Loucy (cell line): ENCODE measurements at regions not wholly inside any gene's neighbourhood (a gene's known extent, or its start where the extent isn't known, plus 50 kb on each side); places are given as distances from the start of the nearest gene placed in this dataset.

Experiments
- H2AFZ ChIP-seq: fragments of 200-600 bp; sonication (generic); 2 replicates; pipeline ENCODE4 v1.6.0; 2016; ENCODE audit warnings: antibody characterized with exemption, mild to moderate bottlenecking, low read length, moderate library complexity
- H3F3A ChIP-seq: fragments of 200-600 bp; 2 replicates; pipeline ENCODE4 v1.6.0; 2016; ENCODE audit warnings: antibody characterized with exemption, low read depth, mild to moderate bottlenecking
- H3K27me3 ChIP-seq: fragments of 200-600 bp; sonication (generic); 2 replicates; pipeline ENCODE4 v1.6.1; 2014; ENCODE audit warnings: low read length, mild to moderate bottlenecking; ENCODE audit not compliant: insufficient read depth, poor library complexity, severe bottlenecking
- H3K36me3 ChIP-seq: fragments of 200-600 bp; sonication (generic); 2 replicates; pipeline ENCODE4 v1.6.1; 2016; ENCODE audit warnings: low read length; ENCODE audit not compliant: insufficient read depth
- H3K4me1 ChIP-seq: fragments of 200-600 bp; sonication (generic); 2 replicates; pipeline ENCODE4 v1.5.1; 2014; ENCODE audit warnings: low read length, mild to moderate bottlenecking; ENCODE audit not compliant: insufficient read depth, poor library complexity, severe bottlenecking
- H3K4me2 ChIP-seq: fragments of 200-600 bp; sonication (generic); 2 replicates; pipeline ENCODE4 v1.6.0; 2014; ENCODE audit warnings: antibody characterized with exemption, low read length, low read depth, mild to moderate bottlenecking; ENCODE audit not compliant: poor library complexity, severe bottlenecking
- H3K4me3 ChIP-seq: fragments of 200-600 bp; sonication (generic); 2 replicates; pipeline ENCODE4 v1.5.1; 2014; ENCODE audit warnings: low read length, mild to moderate bottlenecking, mixed read lengths; ENCODE audit not compliant: poor library complexity, severe bottlenecking
- H3K79me2 ChIP-seq: fragments of 200-600 bp; sonication (generic); 2 replicates; pipeline ENCODE4 v1.6.1; 2014; ENCODE audit warnings: low read length; ENCODE audit not compliant: insufficient read depth
- H3K9ac ChIP-seq: fragments of 200-600 bp; sonication (generic); 2 replicates; pipeline ENCODE4 v1.6.0; 2014; ENCODE audit warnings: mild to moderate bottlenecking, low read depth, low read length, moderate library complexity; ENCODE audit not compliant: poor library complexity, severe bottlenecking
- H3K9me2 ChIP-seq: fragments of 200-600 bp; sonication (generic); replicated peaks from 2 replicates; pipeline ENCODE4 v1.6.1; 2016; ENCODE audit warnings: low read depth, low read length, mixed read lengths
- H3K9me3 ChIP-seq: fragments of 200-600 bp; sonication (generic); 2 replicates; pipeline ENCODE4 v1.6.1; 2014; ENCODE audit warnings: mild to moderate bottlenecking, antibody characterized with exemption, low read length, low read depth; ENCODE audit not compliant: insufficient read depth
- H4K20me1 ChIP-seq: fragments of 200-600 bp; sonication (generic); 2 replicates; pipeline ENCODE4 v1.6.0; 2014; ENCODE audit warnings: antibody characterized with exemption, low read length, mild to moderate bottlenecking; ENCODE audit not compliant: insufficient read depth, poor library complexity, severe bottlenecking
- EZH2phosphoT487 ChIP-seq: fragments of 200-600 bp; IDR thresholded peaks from 2 replicates; pipeline ENCODE4 v1.6.1; 2018; ENCODE audit warnings: antibody characterized with exemption, mild to moderate bottlenecking, moderate library complexity, borderline replicate concordance
- TF ChIP-seq, protein P1 (sequence below): fragments of 200-600 bp; sonication (generic); conservative IDR thresholded peaks from 2 replicates; pipeline ENCODE4 v1.5.1; 2014; ENCODE audit warnings: mild to moderate bottlenecking, antibody characterized with exemption, low read length

DNA sequence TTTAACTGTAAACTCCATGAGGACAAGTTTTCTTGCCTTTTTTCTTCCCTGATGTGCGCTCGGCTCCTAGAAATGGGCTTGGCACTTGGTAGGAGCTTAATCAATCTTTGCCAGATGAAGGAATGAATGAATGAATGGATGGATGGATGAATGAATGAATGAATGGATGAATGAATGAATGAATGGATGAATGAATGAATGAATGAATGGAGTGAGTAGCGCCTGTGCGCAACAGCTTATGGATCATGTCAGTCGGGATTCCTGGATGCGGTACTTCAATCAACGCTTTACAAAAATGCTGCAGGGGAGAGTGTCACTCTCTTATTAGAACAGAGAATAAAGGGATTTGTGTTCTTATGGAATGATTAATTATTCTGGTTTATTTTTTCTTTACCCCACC, 267.3 kb downstream of the TFAP2C start:
- H4K20me1 ChIP-seq: no peaks in the 10 kb centered on the region
- H3K9me3 ChIP-seq: no peaks in the 10 kb centered on the region
- no peak overlapping the region for H2AFZ ChIP-seq
- no peak overlapping the region for H3K4me2 ChIP-seq
- no peak overlapping the region for H3K4me3 ChIP-seq
- no peaks in the 10 kb centered on the region for H3K36me3 ChIP-seq
- H3K79me2 ChIP-seq: no peaks in the 10 kb centered on the region
- H3K9me2 ChIP-seq: no peaks in the 10 kb centered on the region
- no peaks in the 10 kb centered on the region for H3K4me1 ChIP-seq
- no peaks in the 10 kb centered on the region for H3F3A ChIP-seq
- no peaks in the 10 kb centered on the region for H3K27me3 ChIP-seq
- H3K9ac ChIP-seq: no peak overlapping the region
- no peak for TF ChIP-seq EZH2phosphoT487
- TF ChIP-seq, protein P1, sequence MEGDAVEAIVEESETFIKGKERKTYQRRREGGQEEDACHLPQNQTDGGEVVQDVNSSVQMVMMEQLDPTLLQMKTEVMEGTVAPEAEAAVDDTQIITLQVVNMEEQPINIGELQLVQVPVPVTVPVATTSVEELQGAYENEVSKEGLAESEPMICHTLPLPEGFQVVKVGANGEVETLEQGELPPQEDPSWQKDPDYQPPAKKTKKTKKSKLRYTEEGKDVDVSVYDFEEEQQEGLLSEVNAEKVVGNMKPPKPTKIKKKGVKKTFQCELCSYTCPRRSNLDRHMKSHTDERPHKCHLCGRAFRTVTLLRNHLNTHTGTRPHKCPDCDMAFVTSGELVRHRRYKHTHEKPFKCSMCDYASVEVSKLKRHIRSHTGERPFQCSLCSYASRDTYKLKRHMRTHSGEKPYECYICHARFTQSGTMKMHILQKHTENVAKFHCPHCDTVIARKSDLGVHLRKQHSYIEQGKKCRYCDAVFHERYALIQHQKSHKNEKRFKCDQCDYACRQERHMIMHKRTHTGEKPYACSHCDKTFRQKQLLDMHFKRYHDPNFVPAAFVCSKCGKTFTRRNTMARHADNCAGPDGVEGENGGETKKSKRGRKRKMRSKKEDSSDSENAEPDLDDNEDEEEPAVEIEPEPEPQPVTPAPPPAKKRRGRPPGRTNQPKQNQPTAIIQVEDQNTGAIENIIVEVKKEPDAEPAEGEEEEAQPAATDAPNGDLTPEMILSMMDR: no peak

DNA sequence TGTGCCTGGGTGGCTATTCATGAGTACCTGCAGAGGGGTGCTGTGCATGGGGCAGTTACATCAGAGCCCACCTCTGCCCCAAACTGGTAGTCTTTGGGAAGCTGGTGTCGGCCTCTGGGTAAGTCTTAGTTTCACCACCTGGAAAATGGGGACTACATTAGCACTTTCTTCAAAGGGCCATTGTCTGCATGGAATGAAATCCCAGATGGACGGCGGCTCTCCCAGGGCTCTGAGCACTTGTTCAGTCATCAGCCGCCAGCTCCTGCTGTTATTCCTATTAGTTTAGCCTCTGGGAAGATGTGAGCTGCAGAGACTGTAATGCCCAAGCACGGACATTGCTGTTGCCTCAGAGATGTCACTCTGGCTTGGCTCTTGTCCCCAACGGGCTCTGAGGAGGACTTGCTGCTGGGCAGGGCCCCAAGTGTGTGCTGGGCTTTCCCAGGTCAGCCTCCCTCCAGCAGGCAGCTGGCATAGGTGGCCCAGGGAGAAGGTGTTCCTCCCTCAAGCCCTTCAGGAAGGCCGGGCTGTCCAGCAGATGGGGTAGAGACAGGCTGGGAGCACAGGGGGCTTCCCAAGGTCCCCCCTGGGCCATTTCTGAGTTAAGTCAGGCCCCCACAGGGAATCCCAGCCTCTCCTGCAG, 268.3 kb downstream of the TFAP2C start:
- no peak overlapping the region for H3K4me2 ChIP-seq
- no peak overlapping the region for H3K4me3 ChIP-seq
- H3K9me2 ChIP-seq: no peaks in the 10 kb centered on the region
- no peaks in the 10 kb centered on the region for H3K9me3 ChIP-seq
- no peak overlapping the region for H2AFZ ChIP-seq
- H3K27me3 ChIP-seq: no peaks in the 10 kb centered on the region
- H3F3A ChIP-seq: no peaks in the 10 kb centered on the region
- no peaks in the 10 kb centered on the region for H3K79me2 ChIP-seq
- no peaks in the 10 kb centered on the region for H3K36me3 ChIP-seq
- H3K4me1 ChIP-seq: no peaks in the 10 kb centered on the region
- H4K20me1 ChIP-seq: no peaks in the 10 kb centered on the region
- no peak overlapping the region for H3K9ac ChIP-seq
- TF ChIP-seq, protein P1: no peak
- no peak for TF ChIP-seq EZH2phosphoT487

DNA sequence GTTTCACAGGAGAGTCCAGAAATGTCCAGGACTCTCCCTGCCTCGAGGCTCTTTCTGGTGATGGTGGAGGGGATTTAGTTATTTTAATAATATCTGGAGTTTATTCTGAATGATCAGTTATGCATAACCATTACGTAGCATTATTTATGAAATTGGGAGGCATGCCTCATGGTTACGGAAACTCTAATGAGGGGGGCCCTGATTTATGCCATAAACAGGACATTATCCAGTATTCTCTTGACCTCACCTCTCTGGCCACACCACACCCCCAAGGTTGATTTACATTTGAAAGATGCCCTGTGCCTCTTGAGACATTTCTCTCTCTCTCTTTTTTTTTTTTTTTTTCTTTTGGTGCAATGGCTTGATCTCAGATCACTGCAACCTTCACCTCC, 268.8 kb downstream of the TFAP2C start:
- Histone ChIP-seq H3K9me3 (no peaks in the 10 kb centered on the region), H2AFZ (no peak overlapping the region), H3K27me3 (no peaks in the 10 kb centered on the region), H3K4me2 (no peak overlapping the region), H3K4me1 (no peaks in the 10 kb centered on the region), H3K36me3 (no peaks in the 10 kb centered on the region), H3K4me3 (no peak overlapping the region), H3F3A (no peaks in the 10 kb centered on the region), H3K9me2 (no peaks in the 10 kb centered on the region), H4K20me1 (no peaks in the 10 kb centered on the region), H3K79me2 (no peaks in the 10 kb centered on the region), H3K9ac (no peak overlapping the region)
- TF ChIP-seq EZH2phosphoT487: no peak
- TF ChIP-seq, protein P1: no peak
